Mammary epithelial cell (primary cell): ENCODE measurements at regions not wholly inside any gene's neighbourhood (a gene's known extent, or its start where the extent isn't known, plus 50 kb on each side); places are given as distances from the start of the nearest gene placed in this dataset.

Experiments used
- EZH2 ChIP-seq: IDR thresholded peaks from 2 replicates; pipeline ENCODE4 v1.6.1; 2012; ENCODE audit warnings: low read length, inconsistent platforms, borderline replicate concordance
- TF ChIP-seq, protein P1 (sequence below), 2 donors: IDR thresholded peaks in 1 of 2; conservative IDR thresholded peaks in 1 of 2; 2 replicates each; pipeline ENCODE4 v1.5.1; 2011 to 2012; ENCODE audit warnings: inconsistent platforms in 2 of 2, low read length in 2 of 2, mild to moderate bottlenecking in 2 of 2, control low read depth in 1 of 2, low read depth in 1 of 2; ENCODE audit not compliant: insufficient read depth in 1 of 2; ENCODE audit errors: extremely low read depth in 1 of 2

DNA sequence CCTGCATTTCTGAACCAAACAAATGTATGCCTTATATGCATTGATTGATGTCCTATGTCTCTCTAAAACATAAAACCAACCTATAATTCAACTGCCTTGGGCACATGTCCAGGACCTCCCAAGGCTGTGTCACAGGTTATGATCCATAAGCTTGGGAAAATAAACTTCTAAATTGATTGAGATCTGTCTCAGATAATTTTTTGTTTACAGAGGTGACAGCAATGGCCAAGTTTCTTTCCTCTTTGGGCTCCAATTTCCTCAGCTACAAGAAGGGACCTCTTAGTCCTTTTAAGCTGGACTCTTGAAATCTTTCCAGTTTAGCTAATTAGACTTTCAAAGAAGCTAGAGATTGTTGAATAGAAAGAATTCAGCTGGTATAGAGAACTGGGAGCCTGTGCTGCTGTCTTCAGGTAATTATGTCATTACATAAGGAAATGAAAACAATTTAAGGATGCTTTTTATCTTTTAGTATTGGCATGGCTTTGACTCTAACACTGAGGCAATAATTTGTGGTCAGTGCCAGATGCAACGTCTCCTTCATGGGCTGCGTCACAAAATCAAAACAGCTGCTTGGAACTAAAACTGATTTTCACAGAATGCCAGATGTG is 412.1 kb upstream of the TRIB2 start:
- TF ChIP-seq, protein P1, sequence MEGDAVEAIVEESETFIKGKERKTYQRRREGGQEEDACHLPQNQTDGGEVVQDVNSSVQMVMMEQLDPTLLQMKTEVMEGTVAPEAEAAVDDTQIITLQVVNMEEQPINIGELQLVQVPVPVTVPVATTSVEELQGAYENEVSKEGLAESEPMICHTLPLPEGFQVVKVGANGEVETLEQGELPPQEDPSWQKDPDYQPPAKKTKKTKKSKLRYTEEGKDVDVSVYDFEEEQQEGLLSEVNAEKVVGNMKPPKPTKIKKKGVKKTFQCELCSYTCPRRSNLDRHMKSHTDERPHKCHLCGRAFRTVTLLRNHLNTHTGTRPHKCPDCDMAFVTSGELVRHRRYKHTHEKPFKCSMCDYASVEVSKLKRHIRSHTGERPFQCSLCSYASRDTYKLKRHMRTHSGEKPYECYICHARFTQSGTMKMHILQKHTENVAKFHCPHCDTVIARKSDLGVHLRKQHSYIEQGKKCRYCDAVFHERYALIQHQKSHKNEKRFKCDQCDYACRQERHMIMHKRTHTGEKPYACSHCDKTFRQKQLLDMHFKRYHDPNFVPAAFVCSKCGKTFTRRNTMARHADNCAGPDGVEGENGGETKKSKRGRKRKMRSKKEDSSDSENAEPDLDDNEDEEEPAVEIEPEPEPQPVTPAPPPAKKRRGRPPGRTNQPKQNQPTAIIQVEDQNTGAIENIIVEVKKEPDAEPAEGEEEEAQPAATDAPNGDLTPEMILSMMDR (conservative IDR thresholded peaks at IDR 0.05 in 1 of 2, IDR thresholded peaks at IDR 0.05 in 1 of 2; ENCODE audit: extremely low read depth in 1 of 2, insufficient read depth in 1 of 2, low read depth in 1 of 2, low read length in 2 of 2): no peak
- TF ChIP-seq EZH2: no peak
